Stimulated activated CD4-positive, alpha-beta T cell treated with anti-CD3 and anti-CD28 coated beads, Interleukin-4, amount 100 ng/mL, for 4 hours (primary cell): ENCODE measurements at regions not wholly inside any gene's neighbourhood (a gene's known extent, or its start where the extent isn't known, plus 50 kb on each side); places are given as distances from the start of the nearest gene placed in this dataset.

Experiments used
- DNase-seq, 2 experiments: peaks; one replicate each; pipeline ENCODE4 v3.0.0-alpha.2; 2020

DNA sequence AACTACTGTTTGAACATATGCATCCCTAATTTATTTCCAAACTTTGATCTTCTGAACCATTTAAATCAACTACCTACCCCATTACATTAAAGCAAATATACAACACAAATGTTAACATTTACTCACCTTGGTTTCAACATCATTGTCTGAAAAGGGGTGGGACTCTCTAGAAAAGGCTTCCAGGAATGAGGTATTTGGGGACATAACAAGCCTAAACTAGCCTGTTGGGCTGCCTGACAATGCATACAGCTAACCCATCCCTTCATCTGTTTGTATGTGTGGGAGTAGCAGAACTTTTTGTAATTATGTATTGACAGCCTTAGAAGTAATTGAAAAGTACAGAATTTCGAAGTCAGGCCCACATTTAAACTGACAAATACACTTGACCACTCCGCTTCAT lies 2225.9 kb upstream of the C9orf72 start:
- no peak for DNase-seq

- no peak for DNase-seq
These were observed 2227.5 kb upstream of the C9orf72 start for GRCh38 chr9:29800821-29801220.

DNA sequence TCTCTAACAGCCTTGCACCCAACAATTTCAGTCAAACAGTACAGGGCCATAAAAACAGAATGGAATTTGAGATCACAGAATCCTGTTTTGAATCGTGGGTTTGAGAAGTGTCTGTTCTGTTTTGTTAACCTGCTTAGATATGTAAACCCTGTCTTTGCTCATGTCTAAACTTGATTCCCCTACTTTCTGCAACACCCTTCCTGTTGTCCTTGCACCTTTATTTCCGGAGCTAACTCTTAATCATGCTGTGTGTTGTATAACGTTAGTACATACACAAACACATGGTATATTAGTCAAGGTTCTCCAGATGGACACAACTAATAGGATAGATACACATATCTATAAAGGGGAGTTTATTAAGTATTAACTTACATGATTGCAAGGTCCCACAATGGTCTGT lies 2229.2 kb upstream of the C9orf72 start:
- DNase-seq, result no peak

DNA sequence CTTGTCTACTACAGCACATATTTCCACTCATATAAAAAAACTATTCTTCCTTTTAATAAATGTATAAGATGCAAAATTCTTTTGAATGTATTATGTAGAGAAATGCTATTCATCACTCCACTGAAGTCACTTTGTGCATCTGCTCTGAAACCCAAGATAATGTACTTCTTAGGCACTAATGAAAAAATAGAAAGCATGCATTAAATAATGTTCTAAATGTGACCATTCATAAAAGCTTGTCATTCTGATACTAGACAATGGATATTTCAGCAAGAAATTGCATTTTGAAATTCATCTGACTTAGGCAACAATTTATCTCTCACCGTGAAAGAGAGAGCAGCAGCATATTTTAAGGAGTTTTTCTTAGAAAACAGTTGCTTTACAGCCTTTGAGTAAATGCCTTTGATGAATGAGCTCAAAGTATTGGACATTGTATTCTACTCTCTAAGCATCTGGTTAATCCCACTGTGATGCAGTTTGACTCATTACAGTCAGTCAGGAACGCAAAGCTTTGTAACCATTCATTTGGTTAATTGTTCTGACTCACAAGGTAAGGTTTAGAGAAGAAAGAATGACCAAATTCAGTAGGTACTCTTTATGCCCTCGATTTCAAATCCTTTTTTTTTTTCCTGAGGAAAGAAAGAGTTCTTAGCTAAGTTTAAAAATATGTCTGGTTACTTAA lies 2233.8 kb upstream of the C9orf72 start:
- no peak for DNase-seq

GRCh38 chr9:29816954-29817703 lies 2243.8 kb upstream of the C9orf72 start:
- no peak for DNase-seq

DNA sequence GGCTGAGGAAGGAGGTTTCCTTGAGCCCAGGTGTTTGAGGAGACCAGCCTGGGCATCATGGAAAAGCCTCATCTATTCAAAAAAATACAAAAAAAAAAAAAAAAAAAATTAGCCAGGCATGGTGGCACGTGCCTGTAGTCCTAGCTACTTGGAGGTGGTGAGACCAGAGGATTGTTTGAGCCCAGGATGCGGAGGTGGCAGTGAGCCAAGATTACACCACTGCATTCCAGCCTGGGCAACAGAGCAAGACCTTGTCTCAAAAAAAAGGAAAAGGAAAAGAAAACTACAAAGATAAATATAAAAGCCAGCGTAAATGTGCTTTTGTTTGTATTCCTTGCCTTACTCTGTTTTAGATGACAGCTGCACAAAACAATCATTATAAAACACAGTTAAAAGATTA lies 2249.2 kb upstream of the C9orf72 start:
- DNase-seq, result no peak

DNA sequence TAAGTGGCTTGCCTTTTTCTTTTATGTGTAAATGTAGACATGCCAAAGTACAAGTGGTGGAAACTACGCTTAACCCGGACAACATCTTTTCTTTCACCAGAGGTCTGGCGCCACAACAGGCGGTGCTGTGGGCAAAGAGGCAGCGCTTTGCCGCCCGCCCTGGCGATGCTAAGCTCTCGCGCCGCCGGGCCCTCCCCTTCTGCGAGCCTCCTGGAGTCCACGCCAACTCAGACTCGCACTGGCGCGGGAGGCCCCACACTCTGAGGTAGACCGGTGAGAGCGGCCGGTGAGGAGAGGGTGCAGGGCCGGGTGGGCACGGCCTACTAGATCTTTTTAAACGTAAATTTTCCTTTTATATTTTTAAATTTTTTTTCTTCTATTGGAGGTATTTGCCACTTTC lies 2253.1 kb upstream of the C9orf72 start:
- DNase-seq, result no peak

GRCh38 chr9:29830821-29831220 lies 2257.5 kb upstream of the C9orf72 start:
- no peak for DNase-seq

DNA sequence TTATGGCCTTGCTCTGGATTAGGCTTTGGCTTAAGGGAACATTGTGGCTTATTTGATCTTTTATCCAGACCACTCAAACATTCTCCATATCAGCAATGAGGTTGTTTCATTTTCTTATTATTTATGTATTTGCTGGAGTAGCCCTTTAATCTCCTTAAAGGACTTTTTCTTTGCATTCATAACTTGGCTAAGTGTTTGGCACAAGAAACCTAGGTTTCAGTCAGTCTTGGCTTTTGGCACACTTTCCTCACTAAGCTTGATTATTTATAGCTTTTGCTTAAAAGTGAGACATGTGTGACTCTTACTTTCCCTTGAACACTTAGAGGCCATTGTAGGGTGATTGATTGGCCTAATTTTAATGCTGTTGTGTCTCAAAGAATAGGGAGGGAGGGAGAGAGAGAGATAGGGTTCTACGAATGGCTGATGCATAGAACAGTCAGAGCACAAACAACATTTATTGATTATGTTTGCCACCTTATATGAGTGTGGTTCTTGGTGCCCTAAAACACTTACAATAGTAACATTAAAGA lies 2265.3 kb upstream of the C9orf72 start:
- no peak for DNase-seq

GRCh38 chr9:29844251-29844650 lies 2271.0 kb upstream of the C9orf72 start:
- no peak for DNase-seq

DNA sequence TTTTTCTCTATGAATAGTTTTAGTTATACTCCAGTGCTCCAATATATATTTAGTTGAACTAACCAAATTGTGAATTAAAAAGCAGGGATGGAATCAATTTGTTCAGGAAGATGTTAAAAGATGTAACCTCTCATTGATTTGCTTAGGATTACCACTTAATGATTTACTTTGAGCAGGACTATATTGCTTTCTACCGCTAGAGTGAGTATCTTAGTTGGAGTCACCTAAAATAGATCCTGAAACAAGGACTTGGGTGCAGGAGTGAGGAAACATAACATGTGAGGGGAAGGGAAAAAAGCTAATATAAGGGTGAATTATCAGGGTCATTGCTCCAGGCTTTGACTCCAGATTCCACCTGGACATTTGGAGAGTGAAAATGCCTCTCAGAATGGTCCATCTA lies 2277.4 kb upstream of the C9orf72 start:
- DNase-seq, result no peak

DNA sequence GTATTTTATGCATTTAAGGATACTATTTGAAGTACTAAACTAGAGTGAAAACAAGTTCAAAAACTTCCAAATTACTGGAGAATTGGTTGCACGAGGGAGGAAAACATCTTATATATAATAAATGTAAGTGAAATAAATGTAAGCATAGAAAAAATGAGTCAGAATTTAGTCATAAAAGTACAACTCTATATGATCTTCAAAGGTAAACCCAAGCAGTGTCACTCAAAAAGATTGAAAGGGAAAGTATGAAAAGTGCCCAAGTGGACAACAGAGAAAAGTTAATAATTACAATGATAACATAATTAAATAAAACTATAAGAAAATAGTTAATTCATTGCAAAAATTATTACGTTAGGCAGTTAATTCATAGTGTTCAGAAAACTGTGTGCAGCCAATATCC lies 2288.5 kb upstream of the C9orf72 start:
- DNase-seq, result no peak

GRCh38 chr9:29865764-29866313 lies 2292.6 kb upstream of the C9orf72 start:
- DNase-seq, result no peak

GRCh38 chr9:29866556-29866955 lies 2293.3 kb upstream of the C9orf72 start:
- no peak for DNase-seq

DNA sequence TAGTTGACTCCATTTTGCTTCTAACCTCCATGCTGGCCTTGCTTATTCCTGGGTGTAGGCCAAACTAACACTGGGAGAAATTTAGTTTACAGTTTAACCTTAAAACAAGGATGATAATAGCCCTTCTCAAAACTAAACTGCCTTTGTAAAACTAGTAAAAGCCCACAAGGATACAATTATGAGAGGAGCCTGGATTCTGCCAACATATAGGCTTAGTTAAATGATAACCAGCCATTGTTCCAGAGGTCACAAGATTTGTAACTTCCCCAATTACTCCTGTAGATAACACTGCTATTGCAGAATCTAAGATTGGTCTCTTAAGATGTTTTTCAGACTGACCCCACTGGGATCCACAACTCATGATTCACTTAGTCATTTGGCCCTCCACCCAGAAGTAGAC lies 2300.3 kb upstream of the C9orf72 start:
- DNase-seq, result no peak

DNA sequence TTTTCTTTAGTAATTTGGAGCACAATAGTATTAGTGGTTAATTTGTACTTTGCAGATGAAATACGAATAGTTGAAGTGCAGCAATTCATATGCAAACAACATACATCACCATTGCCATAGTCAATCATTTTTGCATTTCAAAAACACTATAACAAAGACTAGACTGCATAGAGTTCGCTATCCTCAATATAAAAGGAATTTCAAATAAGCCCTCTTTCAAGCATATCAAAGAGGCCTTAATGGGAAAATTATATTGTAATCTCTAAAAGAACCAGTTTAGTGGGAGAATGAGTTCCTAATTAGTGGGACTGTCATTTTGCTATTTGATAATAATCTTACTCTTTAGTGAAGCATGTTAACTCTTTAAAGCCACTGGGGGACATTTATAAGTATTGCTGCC lies 2302.3 kb upstream of the C9orf72 start:
- DNase-seq, result no peak

GRCh38 chr9:29882767-29883166 lies 2309.5 kb upstream of the C9orf72 start:
- no peak for DNase-seq

- no peak for DNase-seq
These were observed 2332.8 kb upstream of the C9orf72 start for GRCh38 chr9:29906065-29906464.

DNA sequence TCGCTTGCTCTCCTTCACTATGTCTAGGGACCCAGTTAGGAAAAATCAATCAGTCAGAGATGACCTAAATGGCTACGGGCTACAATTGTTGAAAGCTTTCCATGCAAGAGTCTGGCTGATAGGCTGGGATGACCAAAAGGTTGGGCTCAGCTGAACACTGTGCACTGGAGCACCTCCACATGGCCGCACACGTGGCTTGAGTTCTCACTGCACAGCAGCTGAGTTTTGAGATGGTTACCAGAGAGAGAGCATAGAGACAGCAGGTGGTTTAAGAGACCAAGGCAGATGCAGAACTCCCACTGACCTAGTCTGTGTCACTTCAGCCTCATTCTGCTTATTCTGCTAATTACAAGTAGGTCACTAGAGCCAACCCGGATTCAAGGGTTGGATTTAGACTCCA lies 2354.8 kb upstream of the C9orf72 start:
- DNase-seq, result no peak

GRCh38 chr9:29939559-29939958 lies 2366.3 kb upstream of the C9orf72 start:
- DNase-seq, result no peak

- no peak for DNase-seq
These were observed 2371.7 kb upstream of the C9orf72 start for GRCh38 chr9:29945012-29945411.

DNA sequence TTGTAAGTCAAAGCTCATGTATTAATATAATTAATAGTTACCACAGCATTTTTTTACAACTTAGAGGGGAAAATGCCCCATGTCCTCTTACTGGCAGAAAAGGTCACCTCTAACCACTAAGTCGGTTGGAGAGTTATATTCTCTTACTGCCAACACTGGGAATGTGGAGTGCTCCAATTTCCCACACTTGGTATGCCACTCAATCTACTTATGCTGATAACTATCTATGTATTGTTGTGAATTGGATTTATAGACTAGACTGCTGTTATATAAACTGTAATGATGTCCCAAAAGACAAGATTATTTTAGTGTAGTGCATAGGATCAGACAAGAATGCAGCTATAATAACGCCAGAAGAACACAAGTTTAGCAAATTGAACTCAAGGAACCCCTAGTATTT lies 2385.2 kb upstream of the C9orf72 start:
- DNase-seq, result no peak

DNA sequence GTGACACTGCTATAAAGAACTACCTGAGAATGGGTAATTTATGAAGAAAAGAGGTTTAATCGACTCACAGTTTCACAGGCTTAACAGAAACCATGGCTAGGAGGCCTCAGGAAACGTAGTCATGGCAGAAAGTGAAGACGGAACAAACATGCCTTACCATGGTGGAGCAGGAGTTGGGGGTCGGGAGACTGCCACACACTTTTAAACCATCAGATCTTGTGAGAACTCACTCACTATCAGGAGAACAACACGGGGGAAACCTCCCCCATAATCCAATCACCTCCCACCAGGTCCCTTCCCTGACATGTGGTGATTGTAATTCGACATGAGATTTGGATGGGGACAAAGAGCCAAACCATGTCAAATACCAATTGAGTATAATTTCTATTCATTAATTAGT lies 2392.6 kb upstream of the C9orf72 start:
- DNase-seq, result no peak

DNA sequence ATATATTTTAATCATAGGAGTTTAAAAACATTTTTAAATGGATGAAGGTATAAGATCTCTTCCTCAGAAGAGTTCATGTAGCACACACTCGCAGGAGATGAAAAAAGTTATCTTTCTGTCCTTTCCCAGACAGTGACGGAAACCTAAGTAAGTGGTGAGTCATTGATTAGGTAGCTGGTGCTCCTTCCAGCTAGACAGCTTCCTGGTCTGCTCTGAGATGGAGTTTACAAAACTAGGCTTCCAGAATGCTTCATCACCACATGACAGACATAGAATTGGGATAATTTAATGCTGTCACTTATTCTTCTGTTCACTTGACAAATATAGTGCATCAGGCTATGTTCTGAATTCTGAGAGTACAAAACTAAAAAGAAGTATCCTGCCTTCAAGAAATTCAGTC lies 2393.0 kb upstream of the C9orf72 start:
- no peak for DNase-seq
